Left cardiac atrium (tissue), 4 donors: ENCODE measurements at regions not wholly inside any gene's neighbourhood (a gene's known extent, or its start where the extent isn't known, plus 50 kb on each side); places are given as distances from the start of the nearest gene placed in this dataset.
A peak's percentile ranks its signal among the peaks of the same experiment; 100 is the strongest.
"Not testable (repeated sequence)": the region's sequence is repeated elsewhere in the genome, so short reads cannot be mapped to it uniquely, and the experiment has no call there.

ENCODE experiments used
- ATAC-seq, 2 donors: fragments of 200-7000 bp; cut with Tn5 transposase; one replicate each; pipeline ENCODE4 v1.9.1; 2020; ENCODE audit warnings: mild to moderate bottlenecking in 2 of 2, moderate library complexity in 2 of 2
- DNase-seq: peaks from one replicate; pipeline ENCODE4 v3.0.0-alpha.2; 2020
- intact Hi-C, 2 donors: fragments of 100-400 bp; cut with DNase I; formaldehyde crosslinking; loops; one replicate each; pipeline versions ENCODE4 v1.14.1 to v1.15.1; 2022 to 2023
- donor health status: DM: no; HTN: yes; CAD: no.
- donor health status: DM: no; HTN: yes; CAD: no; lungs with severe emphysema.
- donor health status: DM: yes; HTN: yes; CAD: no.
- donor health status: Dilated cardiomyopathy.

- DNase-seq: no peak
- no peak for ATAC-seq
- intact Hi-C loops: no loop called here
Measured at GRCh38 chr4:126539771-126540170, 1093.0 kb upstream of the INTU start.

GRCh38 chr4:126541820-126542219 lies 1090.9 kb upstream of the INTU start:
- ATAC-seq: peak in 1 of 2 donors; percentile 38

GRCh38 chr4:126544276-126544675 lies 1088.5 kb upstream of the INTU start:
- no peak for DNase-seq
- intact Hi-C loops: no loop called here
- no peak for ATAC-seq

More at GRCh38 chr4:126541820-126542219, 1090.9 kb upstream of the INTU start:
- intact Hi-C loops: no loop called here
- no peak for DNase-seq

GRCh38 chr4:126546197-126546596 lies 1086.6 kb upstream of the INTU start:
- ATAC-seq, DNase-seq, intact Hi-C loops: not testable (repeated sequence)

GRCh38 chr4:126547352-126547751 lies 1085.4 kb upstream of the INTU start:
- no peak for ATAC-seq
- intact Hi-C loops: no loop called here
- no peak for DNase-seq

- no peak for ATAC-seq
- DNase-seq: no peak
- intact Hi-C loops: no loop called here
Measured at GRCh38 chr4:126548890-126549289, 1083.9 kb upstream of the INTU start.

GRCh38 chr4:126552321-126552720 lies 1080.4 kb upstream of the INTU start:
- intact Hi-C loops: no loop called here
- no peak for DNase-seq
- ATAC-seq: no peak

- intact Hi-C loops: no loop called here
- DNase-seq (no peak), ATAC-seq (no peak)
Measured at GRCh38 chr4:126553248-126553647, 1079.5 kb upstream of the INTU start.

- DNase-seq (no peak), ATAC-seq (no peak)
- intact Hi-C loops: no loop called here
Measured at GRCh38 chr4:126558596-126558995, 1074.2 kb upstream of the INTU start.

GRCh38 chr4:126559961-126560360 lies 1072.8 kb upstream of the INTU start:
- DNase-seq (no peak), ATAC-seq (no peak)
- intact Hi-C loops: no loop called here

- intact Hi-C loops: no loop called here
- DNase-seq (no peak), ATAC-seq (no peak)
Measured at GRCh38 chr4:126560794-126561193, 1072.0 kb upstream of the INTU start.

- DNase-seq: no peak
- no peak for ATAC-seq
- intact Hi-C loops: no loop called here
Measured at GRCh38 chr4:126563389-126563788, 1069.4 kb upstream of the INTU start.

GRCh38 chr4:126564283-126564854 lies 1068.4 kb upstream of the INTU start:
- intact Hi-C loops: no loop called here
- no peak for ATAC-seq

GRCh38 chr4:126568652-126569570 lies 1063.8 kb upstream of the INTU start:
- intact Hi-C loops: no loop called here
- ATAC-seq (no peak), DNase-seq (no peak)

More at GRCh38 chr4:126564283-126564854, 1068.4 kb upstream of the INTU start:
- no peak for DNase-seq

- intact Hi-C loops: no loop called here
- no peak for DNase-seq
- no peak for ATAC-seq
Measured at GRCh38 chr4:126572264-126572663, 1060.5 kb upstream of the INTU start.

GRCh38 chr4:126582737-126583136 lies 1050.0 kb upstream of the INTU start:
- ATAC-seq (no peak), DNase-seq (no peak)
- intact Hi-C loops: no loop called here

GRCh38 chr4:126583509-126583908 lies 1049.2 kb upstream of the INTU start:
- DNase-seq (no peak), ATAC-seq (no peak)
- intact Hi-C loops: no loop called here

- ATAC-seq (no peak), DNase-seq (no peak)
- intact Hi-C loops: no loop called here
Measured at GRCh38 chr4:126591583-126591982, 1041.2 kb upstream of the INTU start.

GRCh38 chr4:126592088-126592487 lies 1040.7 kb upstream of the INTU start:
- intact Hi-C loops: no loop called here
- DNase-seq (no peak), ATAC-seq (no peak)

- intact Hi-C loops: no loop called here
- DNase-seq: no peak
- no peak for ATAC-seq
Measured at GRCh38 chr4:126593626-126594025, 1039.1 kb upstream of the INTU start.

- ATAC-seq (peak in 1 of 2 donors; percentile 54), DNase-seq (no peak)
- intact Hi-C loops: no loop called here
Measured at GRCh38 chr4:126595643-126596042, 1037.1 kb upstream of the INTU start.
